GM18508 (cell line): ENCODE measurements at regions not wholly inside any gene's neighbourhood (a gene's known extent, or its start where the extent isn't known, plus 50 kb on each side); places are given as distances from the start of the nearest gene placed in this dataset.
"Not testable (repeated sequence)": the region's sequence is repeated elsewhere in the genome, so short reads cannot be mapped to it uniquely, and the experiment has no call there.

Experiments used
- ATAC-seq: cut with Tn5 transposase; IDR thresholded peaks from one replicate; pipeline ENCODE4 v1.9.1; 2021; ENCODE audit warnings: moderate number of reproducible peaks; ENCODE audit not compliant: insufficient read depth, unreplicated experiment

GRCh38 chr4:163077680-163078079 lies 89.0 kb downstream of the NAF1 start:
- no peak for ATAC-seq

- ATAC-seq, result no peak
These were observed 94.5 kb downstream of the NAF1 start for GRCh38 chr4:163072222-163072621.

DNA sequence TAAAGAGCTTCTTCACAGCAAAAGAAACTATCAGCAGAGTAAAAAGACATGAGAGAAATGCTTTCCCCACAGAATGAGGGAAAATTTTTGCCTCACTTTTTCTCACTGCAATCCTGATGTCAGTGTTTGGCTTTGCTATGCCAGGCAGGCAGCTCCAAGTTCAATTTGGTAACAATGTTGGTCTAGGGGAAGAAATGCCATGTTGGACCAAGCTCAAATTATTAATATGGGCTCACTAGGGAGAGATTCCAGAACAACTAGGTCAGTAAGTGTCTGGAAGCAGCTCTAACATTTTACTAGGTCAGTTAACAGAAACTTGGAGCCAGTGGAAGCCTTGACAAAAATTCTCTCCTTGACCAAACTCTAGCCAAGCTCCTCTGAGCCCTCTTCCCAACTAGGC lies 95.4 kb downstream of the NAF1 start:
- no peak for ATAC-seq

DNA sequence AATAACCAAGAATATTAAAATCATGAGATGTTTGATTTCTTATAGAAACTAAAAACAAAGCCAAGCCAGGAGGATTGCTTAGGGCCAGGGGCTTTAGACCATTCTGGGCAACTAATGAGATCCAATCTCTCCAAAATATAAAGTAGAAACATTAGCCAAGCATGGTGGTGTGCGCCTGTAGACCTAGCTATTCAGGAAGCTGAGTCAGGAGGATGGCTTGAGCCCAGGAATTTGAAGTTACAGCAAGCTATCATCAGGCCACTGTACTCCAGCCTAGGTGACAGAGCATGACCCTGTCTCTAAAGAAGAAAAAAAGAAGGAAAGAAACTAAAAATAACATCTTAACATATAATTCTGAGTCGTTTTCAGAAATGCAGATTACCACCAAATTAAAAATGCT lies 96.7 kb downstream of the NAF1 start:
- ATAC-seq, result no peak

DNA sequence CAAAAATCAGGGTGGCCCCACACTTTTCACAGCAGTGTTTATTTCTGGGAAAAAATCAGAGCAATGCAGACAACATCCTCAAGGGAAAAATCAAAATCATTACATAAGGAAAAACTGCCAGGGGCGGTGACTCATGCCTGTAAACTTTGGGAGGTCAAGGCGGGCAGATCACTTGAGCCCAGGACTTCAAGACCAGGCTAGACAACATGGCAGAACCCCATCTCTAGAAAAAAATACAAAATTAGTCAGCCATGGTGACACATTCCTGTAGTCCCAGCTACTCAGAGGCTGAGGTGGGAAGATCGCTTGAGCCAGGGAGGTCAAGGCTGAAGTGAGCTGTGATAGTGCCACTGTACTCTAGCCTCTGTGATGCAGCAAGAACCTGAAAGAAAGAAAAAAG lies 102.8 kb downstream of the NAF1 start:
- ATAC-seq, result no peak

DNA sequence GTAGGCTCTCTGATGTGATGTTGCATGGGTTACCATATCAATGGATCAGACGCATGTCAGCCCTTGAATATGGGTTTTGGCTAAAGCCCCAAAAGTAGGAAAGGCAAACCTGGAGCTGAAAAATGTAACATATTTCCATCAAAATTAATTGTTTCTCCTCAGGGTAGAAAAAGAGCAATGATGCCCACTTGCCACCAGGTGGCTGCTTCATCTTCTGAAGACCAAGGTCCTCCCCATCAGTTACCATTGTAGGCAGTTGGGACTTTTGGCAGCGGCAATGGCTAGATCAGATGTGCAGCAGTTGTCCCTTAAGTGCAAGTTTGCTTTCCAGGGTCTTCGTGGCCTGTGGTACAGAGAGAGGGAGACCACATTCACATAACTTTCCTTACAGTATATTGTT lies 118.2 kb downstream of the NAF1 start:
- peak; percentile 75 for ATAC-seq

GRCh38 chr4:163042306-163042705 lies 124.4 kb downstream of the NAF1 start:
- ATAC-seq, result peak; percentile 71

GRCh38 chr4:163017135-163017534 lies 149.6 kb downstream of the NAF1 start:
- ATAC-seq, result no peak

DNA sequence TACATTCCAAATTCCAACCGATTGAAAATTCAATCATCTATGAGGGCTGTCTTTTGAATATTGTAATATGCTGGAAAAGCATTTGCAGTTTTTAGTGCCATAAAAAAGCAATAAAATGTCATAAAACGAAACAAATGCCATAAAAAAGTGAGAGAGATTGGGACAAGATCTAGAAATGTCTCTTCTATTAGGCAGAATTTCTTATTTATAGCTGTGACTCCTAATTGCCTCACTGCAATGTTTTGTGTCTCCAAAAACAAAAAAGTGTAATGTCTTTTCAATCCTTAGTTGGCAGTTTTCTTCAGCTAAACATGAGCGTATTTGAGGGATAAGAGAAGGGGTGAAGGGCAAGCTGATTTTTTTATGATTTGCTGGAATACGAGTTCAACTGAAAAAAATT lies 153.9 kb downstream of the NAF1 start:
- no peak for ATAC-seq

GRCh38 chr4:163003979-163004378 lies 162.7 kb downstream of the NAF1 start:
- ATAC-seq, result no peak

GRCh38 chr4:162988530-162988929 lies 178.2 kb downstream of the NAF1 start:
- ATAC-seq, result no peak

- no peak for ATAC-seq
These were observed 181.6 kb downstream of the NAF1 start for GRCh38 chr4:162985131-162985530.

DNA sequence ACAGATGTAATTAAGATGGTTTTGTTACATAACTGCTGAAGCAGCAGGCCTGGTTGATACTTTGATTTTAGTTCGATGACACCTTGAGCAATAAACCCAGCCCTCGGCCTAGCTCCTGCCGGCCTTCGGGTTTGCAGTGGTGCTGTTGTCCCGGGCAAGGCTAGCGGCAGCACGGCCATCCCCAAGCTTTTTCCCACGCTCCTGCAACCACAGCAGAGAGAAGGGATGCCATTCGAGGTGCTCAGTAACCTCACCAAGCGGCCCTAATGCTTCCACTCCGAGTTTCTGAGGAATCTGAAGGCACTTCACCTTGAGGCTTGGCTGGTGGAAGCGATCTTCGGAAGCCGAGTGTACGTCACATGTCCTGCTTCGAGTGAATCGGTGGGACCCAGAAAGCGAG lies 182.1 kb downstream of the NAF1 start:
- no peak for ATAC-seq

- no peak for ATAC-seq
These were observed 184.9 kb downstream of the NAF1 start for GRCh38 chr4:162981823-162982222.

GRCh38 chr4:162978398-162978797 lies 188.3 kb downstream of the NAF1 start:
- no peak for ATAC-seq

- ATAC-seq, result no peak
These were observed 188.9 kb downstream of the NAF1 start for GRCh38 chr4:162977788-162978187.

- no peak for ATAC-seq
These were observed 193.9 kb downstream of the NAF1 start for GRCh38 chr4:162972661-162973330.

- no peak for ATAC-seq
These were observed 197.5 kb downstream of the NAF1 start for GRCh38 chr4:162969194-162969593.

GRCh38 chr4:162965978-162966377 lies 200.7 kb downstream of the NAF1 start:
- ATAC-seq, result not testable (repeated sequence)

- no peak for ATAC-seq
These were observed 207.6 kb downstream of the NAF1 start for GRCh38 chr4:162959046-162959445.

DNA sequence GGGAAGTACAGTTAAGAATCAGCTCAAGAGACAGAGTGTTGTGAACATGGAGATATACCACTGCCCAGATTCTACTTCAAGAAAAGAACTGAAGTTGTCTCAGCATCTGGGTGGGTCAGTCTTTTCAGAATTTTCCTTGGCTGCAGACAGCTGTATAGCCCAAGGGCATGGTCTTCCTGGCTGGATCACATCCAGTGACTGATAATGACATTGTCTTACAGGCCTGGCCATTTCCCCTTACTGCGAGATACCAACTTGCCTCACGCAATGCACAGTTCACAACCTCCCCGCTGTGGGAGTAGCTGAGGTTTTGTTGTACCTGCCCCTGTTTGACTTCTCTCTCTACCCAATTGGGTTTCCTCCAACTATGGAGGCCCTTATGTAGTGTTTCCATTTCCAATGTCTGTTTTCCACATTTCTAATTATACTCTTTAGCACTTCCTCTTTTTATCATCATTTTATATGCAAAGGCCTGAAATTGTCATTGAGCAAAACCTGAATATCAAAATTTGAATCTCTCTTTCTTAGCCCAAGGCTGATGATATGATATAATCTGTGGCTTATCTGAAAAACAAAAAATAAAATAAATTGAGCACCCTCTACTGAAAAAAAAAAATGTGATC lies 209.1 kb downstream of the NAF1 start:
- no peak for ATAC-seq

- no peak for ATAC-seq
These were observed 211.7 kb downstream of the NAF1 start for GRCh38 chr4:162954976-162955375.
